Neural cell (in vitro differentiated cells): ENCODE measurements at regions not wholly inside any gene's neighbourhood (a gene's known extent, or its start where the extent isn't known, plus 50 kb on each side); places are given as distances from the start of the nearest gene placed in this dataset.

ENCODE experiments used
- H2AFZ ChIP-seq: fragments of 200-600, 300-800 bp; sonication (generic), shearing (Covaris generic); 2 replicates; pipeline ENCODE4 v1.6.0; 2014; ENCODE audit warnings: low read depth, mild to moderate bottlenecking, antibody characterized with exemption, low read length, moderate library complexity
- H3F3A ChIP-seq: fragments of 200-600 bp; shearing (Covaris generic); 2 replicates; pipeline ENCODE4 v1.6.1; 2016; ENCODE audit warnings: mild to moderate bottlenecking, moderate library complexity, mixed read lengths, antibody characterized with exemption, low read length; ENCODE audit not compliant: insufficient read depth, poor library complexity, severe bottlenecking
- H3K27ac ChIP-seq: fragments of 200-600, 300-800 bp; sonication (generic), shearing (Covaris generic); 2 replicates; pipeline ENCODE4 v1.5.1; 2014; ENCODE audit warnings: mild to moderate bottlenecking, low read length, moderate library complexity
- H3K27me3 ChIP-seq: fragments of 300-800, 200-600 bp; sonication (generic), shearing (Covaris generic); 2 replicates; pipeline ENCODE4 v1.6.0; 2014; ENCODE audit warnings: mild to moderate bottlenecking, low read depth, low read length, moderate library complexity; ENCODE audit not compliant: insufficient read depth
- H3K36me3 ChIP-seq: fragments of 300-800, 200-600 bp; sonication (generic), shearing (Covaris generic); 2 replicates; pipeline ENCODE4 v1.5.1; 2014; ENCODE audit warnings: mild to moderate bottlenecking, antibody characterized with exemption, low read length, moderate library complexity; ENCODE audit not compliant: insufficient read depth
- H3K4me2 ChIP-seq: fragments of 300-800, 200-600 bp; sonication (generic), shearing (Covaris generic); 2 replicates; pipeline ENCODE4 v1.6.0; 2014; ENCODE audit warnings: mild to moderate bottlenecking, low read length
- H3K4me3 ChIP-seq: fragments of 300-800, 200-600 bp; sonication (generic), shearing (Covaris generic); 2 replicates; pipeline ENCODE4 v1.5.1; 2014; ENCODE audit warnings: mild to moderate bottlenecking, low read length, moderate library complexity
- H3K79me2 ChIP-seq: fragments of 200-600 bp; shearing (Covaris generic); replicated peaks from 2 replicates; pipeline ENCODE4 v1.6.0; 2014; ENCODE audit warnings: mild to moderate bottlenecking, low read length, moderate library complexity; ENCODE audit not compliant: insufficient read depth
- H3K9ac ChIP-seq: fragments of 300-800, 200-600 bp; sonication (generic), shearing (Covaris generic); 2 replicates; pipeline ENCODE4 v1.6.1; 2016; ENCODE audit warnings: mild to moderate bottlenecking, low read length, mixed read lengths
- H3K9me2 ChIP-seq: fragments of 200-600 bp; shearing (Covaris generic); 2 replicates; pipeline ENCODE4 v1.6.1; 2016; ENCODE audit warnings: mild to moderate bottlenecking, low read length, mixed read lengths; ENCODE audit not compliant: insufficient read depth
- H3K9me3 ChIP-seq: fragments of 200-600, 300-800 bp; sonication (generic), shearing (Covaris generic); 2 replicates; pipeline ENCODE4 v1.6.1; 2016; ENCODE audit warnings: mild to moderate bottlenecking, mixed run types, low read length, moderate library complexity, mixed read lengths
- H4K20me1 ChIP-seq: fragments of 200-600 bp; shearing (Covaris generic); 2 replicates; pipeline ENCODE4 v1.6.1; 2016; ENCODE audit warnings: mild to moderate bottlenecking, mixed run types; ENCODE audit not compliant: insufficient read depth
- EP300 ChIP-seq: fragments of 450-650 bp; conservative IDR thresholded peaks from 2 replicates; pipeline ENCODE4 v1.6.1; 2014; ENCODE audit warnings: antibody characterized with exemption, mild to moderate bottlenecking, moderate library complexity; ENCODE audit not compliant: poor library complexity, severe bottlenecking
- EZH2 ChIP-seq: fragments of 200-600, 300-800 bp; shearing (Covaris generic), sonication (generic); IDR thresholded peaks from 2 replicates; pipeline ENCODE4 v1.6.1; 2014; ENCODE audit warnings: antibody characterized with exemption, low read length, borderline replicate concordance, mild to moderate bottlenecking; ENCODE audit not compliant: insufficient read depth, poor library complexity, severe bottlenecking
- MXI1 ChIP-seq: fragments of 450-650 bp; conservative IDR thresholded peaks from 2 replicates; pipeline ENCODE4 v1.6.1; 2014; ENCODE audit warnings: antibody characterized with exemption, mild to moderate bottlenecking; ENCODE audit not compliant: poor library complexity, severe bottlenecking
- POLR2AphosphoS5 ChIP-seq: IDR thresholded peaks from 2 replicates; pipeline ENCODE4 v1.6.1; 2012
- RAD21 ChIP-seq: fragments of 450-650 bp; conservative IDR thresholded peaks from 2 replicates; pipeline ENCODE4 v1.6.1; 2014; ENCODE audit warnings: antibody characterized with exemption, mild to moderate bottlenecking, moderate library complexity
- SMC3 ChIP-seq: fragments of 450-650 bp; conservative IDR thresholded peaks from 2 replicates; pipeline ENCODE4 v1.6.1; 2014; ENCODE audit warnings: antibody characterized with exemption, mild to moderate bottlenecking, moderate library complexity; ENCODE audit not compliant: poor library complexity
- TAF1 ChIP-seq: IDR thresholded peaks from 2 replicates; pipeline ENCODE4 v1.6.1; 2012; ENCODE audit warnings: low read depth
- TF ChIP-seq, protein P1 (sequence below): IDR thresholded peaks from 2 replicates; pipeline ENCODE4 v1.6.1; 2012; ENCODE audit warnings: borderline replicate concordance
- TF ChIP-seq, protein P2 (sequence below): fragments of 450-650 bp; IDR thresholded peaks from 2 replicates; pipeline ENCODE4 v1.5.1; 2014; ENCODE audit warnings: antibody characterized with exemption, mild to moderate bottlenecking, moderate library complexity; ENCODE audit not compliant: poor library complexity, severe bottlenecking

DNA sequence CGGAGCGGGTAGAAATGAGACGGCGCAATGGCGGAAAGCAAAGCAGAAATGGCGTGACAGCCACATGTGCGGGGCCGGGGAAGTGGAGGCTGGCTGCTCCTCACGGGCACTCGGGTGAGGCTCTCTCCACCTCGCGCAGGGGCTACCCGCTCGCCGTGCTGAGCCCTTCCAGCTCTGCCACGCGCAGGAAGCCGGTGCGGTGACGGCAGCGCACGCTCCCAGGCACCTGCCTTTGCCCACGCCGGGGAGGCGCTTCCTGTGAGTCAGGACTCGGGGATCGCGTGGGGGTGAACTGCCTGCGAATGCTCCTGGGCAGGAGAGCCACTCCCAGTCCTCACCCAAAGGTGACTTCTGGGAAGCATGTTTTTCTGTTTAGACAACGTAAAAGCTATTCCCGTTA is 431.2 kb downstream of the GLRX3 start:
- Histone ChIP-seq H3K9me3 (no peaks in the 10 kb centered on the region), H3K4me3 (no peak overlapping the region), H4K20me1 (no peaks in the 10 kb centered on the region), H3F3A (no peaks in the 10 kb centered on the region), H3K9ac (no peak overlapping the region), H3K27ac (no peak overlapping the region), H3K79me2 (no peaks in the 10 kb centered on the region), H3K4me2 (no peak overlapping the region), H3K36me3 (no peaks in the 10 kb centered on the region), H3K27me3 (no peaks in the 10 kb centered on the region), H2AFZ (no peak overlapping the region), H3K9me2 (no peaks in the 10 kb centered on the region)
- no peak for TF ChIP-seq EZH2
- TF ChIP-seq SMC3: no peak
- no peak for TF ChIP-seq EP300
- TF ChIP-seq TAF1: no peak
- TF ChIP-seq MXI1: no peak

DNA sequence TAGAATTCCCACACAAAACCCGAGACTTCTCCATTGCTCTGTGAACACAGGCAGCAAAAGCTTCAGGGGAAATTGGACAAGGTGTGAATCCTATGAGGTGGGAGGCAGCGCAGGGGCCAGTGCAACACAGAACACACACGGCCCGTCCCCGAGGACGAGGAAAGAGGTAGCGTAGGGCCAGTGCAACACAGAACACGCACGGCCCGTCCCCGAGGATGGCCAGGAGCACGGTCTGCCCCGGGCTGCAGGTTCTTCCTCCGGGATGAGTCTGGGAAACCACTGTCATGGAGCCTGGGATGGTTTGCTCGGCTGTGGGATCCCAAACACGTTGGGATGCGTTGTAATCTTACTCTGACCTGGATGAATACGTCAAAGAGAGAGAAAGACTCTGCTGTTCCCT is 432.1 kb downstream of the GLRX3 start:
- no peak overlapping the region for H2AFZ ChIP-seq
- no peak overlapping the region for H3K4me3 ChIP-seq
- H3K9me2 ChIP-seq: no peaks in the 10 kb centered on the region
- no peaks in the 10 kb centered on the region for H3K36me3 ChIP-seq
- H3K79me2 ChIP-seq: no peaks in the 10 kb centered on the region
- H3K27me3 ChIP-seq: no peaks in the 10 kb centered on the region
- H3K9ac ChIP-seq: no peak overlapping the region
- no peak overlapping the region for H3K4me2 ChIP-seq
- no peak overlapping the region for H3K27ac ChIP-seq
- H3K9me3 ChIP-seq: no peaks in the 10 kb centered on the region
- H3F3A ChIP-seq: no peaks in the 10 kb centered on the region
- TF ChIP-seq EP300: no peak
- TF ChIP-seq, protein P1, sequence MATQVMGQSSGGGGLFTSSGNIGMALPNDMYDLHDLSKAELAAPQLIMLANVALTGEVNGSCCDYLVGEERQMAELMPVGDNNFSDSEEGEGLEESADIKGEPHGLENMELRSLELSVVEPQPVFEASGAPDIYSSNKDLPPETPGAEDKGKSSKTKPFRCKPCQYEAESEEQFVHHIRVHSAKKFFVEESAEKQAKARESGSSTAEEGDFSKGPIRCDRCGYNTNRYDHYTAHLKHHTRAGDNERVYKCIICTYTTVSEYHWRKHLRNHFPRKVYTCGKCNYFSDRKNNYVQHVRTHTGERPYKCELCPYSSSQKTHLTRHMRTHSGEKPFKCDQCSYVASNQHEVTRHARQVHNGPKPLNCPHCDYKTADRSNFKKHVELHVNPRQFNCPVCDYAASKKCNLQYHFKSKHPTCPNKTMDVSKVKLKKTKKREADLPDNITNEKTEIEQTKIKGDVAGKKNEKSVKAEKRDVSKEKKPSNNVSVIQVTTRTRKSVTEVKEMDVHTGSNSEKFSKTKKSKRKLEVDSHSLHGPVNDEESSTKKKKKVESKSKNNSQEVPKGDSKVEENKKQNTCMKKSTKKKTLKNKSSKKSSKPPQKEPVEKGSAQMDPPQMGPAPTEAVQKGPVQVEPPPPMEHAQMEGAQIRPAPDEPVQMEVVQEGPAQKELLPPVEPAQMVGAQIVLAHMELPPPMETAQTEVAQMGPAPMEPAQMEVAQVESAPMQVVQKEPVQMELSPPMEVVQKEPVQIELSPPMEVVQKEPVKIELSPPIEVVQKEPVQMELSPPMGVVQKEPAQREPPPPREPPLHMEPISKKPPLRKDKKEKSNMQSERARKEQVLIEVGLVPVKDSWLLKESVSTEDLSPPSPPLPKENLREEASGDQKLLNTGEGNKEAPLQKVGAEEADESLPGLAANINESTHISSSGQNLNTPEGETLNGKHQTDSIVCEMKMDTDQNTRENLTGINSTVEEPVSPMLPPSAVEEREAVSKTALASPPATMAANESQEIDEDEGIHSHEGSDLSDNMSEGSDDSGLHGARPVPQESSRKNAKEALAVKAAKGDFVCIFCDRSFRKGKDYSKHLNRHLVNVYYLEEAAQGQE: no peak
- TF ChIP-seq TAF1: no peak
- TF ChIP-seq, protein P2, sequence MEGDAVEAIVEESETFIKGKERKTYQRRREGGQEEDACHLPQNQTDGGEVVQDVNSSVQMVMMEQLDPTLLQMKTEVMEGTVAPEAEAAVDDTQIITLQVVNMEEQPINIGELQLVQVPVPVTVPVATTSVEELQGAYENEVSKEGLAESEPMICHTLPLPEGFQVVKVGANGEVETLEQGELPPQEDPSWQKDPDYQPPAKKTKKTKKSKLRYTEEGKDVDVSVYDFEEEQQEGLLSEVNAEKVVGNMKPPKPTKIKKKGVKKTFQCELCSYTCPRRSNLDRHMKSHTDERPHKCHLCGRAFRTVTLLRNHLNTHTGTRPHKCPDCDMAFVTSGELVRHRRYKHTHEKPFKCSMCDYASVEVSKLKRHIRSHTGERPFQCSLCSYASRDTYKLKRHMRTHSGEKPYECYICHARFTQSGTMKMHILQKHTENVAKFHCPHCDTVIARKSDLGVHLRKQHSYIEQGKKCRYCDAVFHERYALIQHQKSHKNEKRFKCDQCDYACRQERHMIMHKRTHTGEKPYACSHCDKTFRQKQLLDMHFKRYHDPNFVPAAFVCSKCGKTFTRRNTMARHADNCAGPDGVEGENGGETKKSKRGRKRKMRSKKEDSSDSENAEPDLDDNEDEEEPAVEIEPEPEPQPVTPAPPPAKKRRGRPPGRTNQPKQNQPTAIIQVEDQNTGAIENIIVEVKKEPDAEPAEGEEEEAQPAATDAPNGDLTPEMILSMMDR: no peak
- TF ChIP-seq EZH2: no peak
- TF ChIP-seq RAD21: no peak
- no peak for TF ChIP-seq MXI1
- no peak for TF ChIP-seq POLR2AphosphoS5
- TF ChIP-seq SMC3: no peak
- H4K20me1 ChIP-seq: no peaks in the 10 kb centered on the region

DNA sequence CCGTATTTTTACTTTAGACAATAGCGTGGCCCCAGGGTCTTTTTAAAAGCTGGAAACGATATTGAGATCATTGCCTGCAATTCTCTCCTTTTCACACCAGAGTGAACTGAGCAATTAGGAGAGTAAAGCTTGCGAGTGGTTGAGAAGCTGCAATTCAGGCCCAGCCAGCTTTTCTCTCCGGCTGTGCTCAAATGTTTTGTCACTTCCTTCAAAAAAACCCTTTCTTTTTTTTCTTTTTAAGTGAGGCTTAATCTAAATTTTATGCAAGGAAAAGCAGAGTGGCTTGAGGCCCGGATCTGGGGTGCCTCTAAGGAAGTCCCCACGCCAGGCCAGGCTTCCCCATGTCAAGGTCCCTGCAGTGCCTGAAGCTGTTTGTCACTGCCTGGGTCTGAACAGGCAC is 433.9 kb downstream of the GLRX3 start:
- no peak overlapping the region for H3K27ac ChIP-seq
- no peaks in the 10 kb centered on the region for H3K9me3 ChIP-seq
- H3F3A ChIP-seq: no peaks in the 10 kb centered on the region
- no peaks in the 10 kb centered on the region for H3K79me2 ChIP-seq
- no peak overlapping the region for H3K4me2 ChIP-seq
- H4K20me1 ChIP-seq: no peaks in the 10 kb centered on the region
- H3K9ac ChIP-seq: no peak overlapping the region
- no peak overlapping the region for H2AFZ ChIP-seq
- no peak overlapping the region for H3K4me3 ChIP-seq
- H3K36me3 ChIP-seq: no peaks in the 10 kb centered on the region
- TF ChIP-seq RAD21 (no peak), EZH2 (no peak), SMC3 (no peak), EP300 (no peak), POLR2AphosphoS5 (no peak), TAF1 (no peak), MXI1 (no peak)
- TF ChIP-seq, protein P2: no peak
- TF ChIP-seq, protein P1: no peak
- no peaks in the 10 kb centered on the region for H3K9me2 ChIP-seq
- H3K27me3 ChIP-seq: no peaks in the 10 kb centered on the region
